NCI-H526 treated with DMSO at 0.1 percent for 48 hours (cell line): ENCODE measurements at regions not wholly inside any gene's neighbourhood (a gene's known extent, or its start where the extent isn't known, plus 50 kb on each side); places are given as distances from the start of the nearest gene placed in this dataset.
A peak's percentile ranks its signal among the peaks of the same experiment; 100 is the strongest.
"Not testable (repeated sequence)": the region's sequence is repeated elsewhere in the genome, so short reads cannot be mapped to it uniquely, and the experiment has no call there.

Source experiments
- DNase-seq: peaks from one replicate; lab custom pipeline; 2025; lab: John Stamatoyannopoulos, UW

DNA sequence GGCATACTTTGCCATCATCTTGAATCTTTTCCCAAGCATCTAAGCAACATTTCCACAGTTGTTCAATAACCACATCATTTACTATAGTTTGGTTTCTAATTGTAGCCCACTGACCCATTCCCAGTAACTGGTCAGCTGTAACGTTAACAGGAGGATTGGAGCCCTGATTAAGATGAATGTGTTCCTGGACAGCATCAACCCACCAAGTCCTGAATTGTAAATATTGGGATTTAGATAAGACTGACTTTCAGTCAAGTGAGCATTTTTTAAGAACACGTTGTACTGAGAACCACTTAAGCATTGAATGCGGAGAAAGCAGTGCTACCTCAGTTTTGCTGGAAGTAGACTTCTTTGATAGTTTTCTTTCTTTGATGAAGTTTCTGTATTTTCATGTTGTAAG, 53.3 kb upstream of the ARL4D start:
- DNase-seq = not testable (repeated sequence)

- no peak for DNase-seq
These were observed 54.1 kb upstream of the ARL4D start for GRCh38 chr17:43344685-43345084.

- no peak for DNase-seq
These were observed 56.3 kb upstream of the ARL4D start for GRCh38 chr17:43342589-43342890.

- DNase-seq = no peak
These were observed 56.8 kb upstream of the ARL4D start for GRCh38 chr17:43341715-43342588.

GRCh38 chr17:43338886-43339516, 59.8 kb upstream of the ARL4D start:
- peak; percentile 55 for DNase-seq

DNA sequence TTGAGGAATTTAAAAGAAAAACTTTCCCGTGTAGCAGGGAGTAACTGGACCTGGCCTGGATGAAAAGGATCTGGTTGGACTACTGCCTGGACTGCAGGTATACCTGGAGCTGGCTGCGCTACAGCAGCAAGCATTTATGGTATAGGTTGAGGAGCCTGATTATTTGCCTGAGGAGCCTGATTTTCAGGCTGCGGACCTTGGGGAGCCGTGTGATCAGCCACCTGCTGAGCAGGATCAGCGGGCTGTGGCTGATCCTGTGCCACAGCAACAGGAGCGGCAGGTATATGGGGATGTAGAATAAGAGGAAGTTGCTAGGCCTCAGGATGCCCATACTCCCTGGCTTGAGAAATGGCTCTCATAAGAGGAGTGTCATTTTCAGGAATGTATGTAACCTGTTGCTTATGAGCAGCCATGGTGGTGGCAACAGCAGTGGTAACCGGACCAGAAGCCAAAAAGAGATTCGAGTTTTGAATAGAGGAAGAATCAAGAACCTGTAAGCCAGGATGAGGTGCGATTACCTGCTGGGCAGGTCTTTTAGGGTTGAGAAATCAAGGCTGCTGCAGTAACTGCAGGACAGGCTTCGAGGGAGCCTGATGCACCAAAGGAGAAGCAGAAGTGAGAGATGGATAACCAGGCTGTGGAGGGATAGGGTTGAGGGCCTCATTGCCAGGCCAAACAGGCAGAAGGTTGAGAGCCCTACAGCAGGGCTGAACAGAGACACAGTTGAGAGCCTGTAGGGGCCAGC, 60.9 kb upstream of the ARL4D start:
- no peak for DNase-seq

- DNase-seq = no peak
These were observed 63.9 kb upstream of the ARL4D start for GRCh38 chr17:43334738-43335402.

GRCh38 chr17:43333433-43333943, 65.3 kb upstream of the ARL4D start:
- no peak for DNase-seq

- DNase-seq = no peak
These were observed 66.6 kb upstream of the ARL4D start for GRCh38 chr17:43332230-43332629.

DNA sequence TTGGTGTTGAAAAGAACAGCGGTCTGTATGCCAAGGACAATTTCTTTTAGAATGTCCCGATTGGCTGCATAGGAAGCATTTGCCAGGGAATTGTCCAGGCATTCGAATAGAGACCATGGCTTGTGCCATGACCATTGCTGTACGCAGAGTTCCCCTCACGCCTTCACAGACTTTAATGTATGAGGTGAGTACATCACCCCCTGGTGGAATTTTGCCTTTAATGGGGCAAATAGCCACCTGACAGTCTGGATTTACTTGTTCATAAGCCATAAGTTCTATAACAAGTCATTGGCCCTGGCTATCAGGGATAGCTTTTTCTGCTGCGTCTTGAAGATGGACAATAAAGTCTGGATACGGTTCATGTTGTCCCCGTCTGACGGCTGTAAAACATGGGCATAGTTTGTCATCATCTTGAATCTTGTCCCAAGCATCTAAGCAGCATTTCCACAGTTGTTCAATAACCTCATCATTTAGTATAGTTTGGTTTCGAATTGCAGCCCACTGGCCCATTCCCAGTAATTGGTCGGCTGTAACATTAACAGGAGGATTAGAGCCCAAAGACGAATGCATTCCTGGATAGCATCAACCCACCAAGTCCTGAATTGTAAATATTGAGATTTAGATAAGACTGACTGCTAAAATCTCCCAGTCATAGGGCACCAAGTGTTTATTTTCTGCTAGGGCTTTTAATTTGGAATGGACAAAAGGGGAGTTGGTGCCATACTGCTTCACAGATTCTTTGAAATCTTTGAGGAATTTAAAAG, 67.7 kb upstream of the ARL4D start:
- no peak for DNase-seq

- DNase-seq = no peak
These were observed 69.6 kb upstream of the ARL4D start for GRCh38 chr17:43329183-43329582.

- DNase-seq = no peak
These were observed 70.1 kb upstream of the ARL4D start for GRCh38 chr17:43328650-43329049.

- DNase-seq = no peak
These were observed 70.9 kb upstream of the ARL4D start for GRCh38 chr17:43327834-43328420.

DNA sequence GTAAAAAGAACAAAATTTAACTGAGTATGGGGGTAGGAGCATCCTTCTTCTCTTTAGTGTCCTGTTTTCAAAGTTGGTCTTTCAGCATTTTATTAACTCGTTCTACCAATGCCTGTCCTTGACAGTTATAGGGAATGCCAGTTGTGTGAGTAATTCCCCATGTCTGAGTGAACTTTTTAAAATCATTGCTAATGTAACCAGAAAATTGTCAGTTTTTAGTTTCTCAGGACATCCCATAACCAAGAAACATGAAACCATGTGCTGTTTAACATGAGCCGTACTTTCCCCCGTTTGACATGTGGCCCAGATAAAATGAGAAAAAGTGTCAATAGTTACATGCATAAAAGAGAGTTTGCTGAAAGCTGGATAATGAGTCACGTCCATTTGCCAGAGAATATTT, 71.4 kb upstream of the ARL4D start:
- no peak for DNase-seq

DNA sequence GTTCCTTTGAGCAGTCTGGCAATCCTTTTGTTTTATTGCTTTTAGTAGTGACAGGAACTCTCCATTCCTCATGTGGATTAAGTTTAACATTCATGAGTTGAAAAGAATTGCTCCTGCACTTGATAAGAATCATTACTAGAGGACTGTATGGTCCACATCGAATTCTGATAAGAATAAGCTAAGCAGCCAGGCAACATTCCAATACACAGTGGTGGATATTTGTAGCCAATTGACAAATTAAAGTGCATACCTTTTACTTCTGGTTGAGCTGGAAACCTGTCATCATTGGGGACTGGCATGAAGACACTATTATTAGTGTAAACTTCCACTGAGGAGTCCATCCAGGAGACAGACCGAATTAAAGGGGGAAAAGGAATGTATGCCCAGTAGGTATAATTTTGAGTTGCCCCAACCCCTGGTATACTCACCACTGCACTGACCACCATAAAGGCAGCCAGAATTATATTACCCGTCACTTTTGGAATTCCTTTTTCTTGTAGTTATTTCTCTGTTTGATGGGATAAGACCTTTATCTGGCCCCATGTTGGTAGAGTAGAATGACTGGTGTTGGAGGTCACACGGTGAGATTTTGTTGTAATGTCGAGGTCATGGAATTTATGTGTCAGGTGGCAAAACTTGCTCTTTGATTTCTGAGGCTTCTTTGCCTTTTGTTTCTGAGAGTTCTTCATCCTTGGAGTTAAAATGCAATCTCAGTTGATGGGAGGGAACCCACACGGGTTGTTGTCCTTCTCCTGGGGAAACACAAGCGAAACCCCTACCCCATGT, 72.1 kb upstream of the ARL4D start:
- DNase-seq = no peak

GRCh38 chr17:43324205-43324893, 74.4 kb upstream of the ARL4D start:
- DNase-seq = no peak

DNA sequence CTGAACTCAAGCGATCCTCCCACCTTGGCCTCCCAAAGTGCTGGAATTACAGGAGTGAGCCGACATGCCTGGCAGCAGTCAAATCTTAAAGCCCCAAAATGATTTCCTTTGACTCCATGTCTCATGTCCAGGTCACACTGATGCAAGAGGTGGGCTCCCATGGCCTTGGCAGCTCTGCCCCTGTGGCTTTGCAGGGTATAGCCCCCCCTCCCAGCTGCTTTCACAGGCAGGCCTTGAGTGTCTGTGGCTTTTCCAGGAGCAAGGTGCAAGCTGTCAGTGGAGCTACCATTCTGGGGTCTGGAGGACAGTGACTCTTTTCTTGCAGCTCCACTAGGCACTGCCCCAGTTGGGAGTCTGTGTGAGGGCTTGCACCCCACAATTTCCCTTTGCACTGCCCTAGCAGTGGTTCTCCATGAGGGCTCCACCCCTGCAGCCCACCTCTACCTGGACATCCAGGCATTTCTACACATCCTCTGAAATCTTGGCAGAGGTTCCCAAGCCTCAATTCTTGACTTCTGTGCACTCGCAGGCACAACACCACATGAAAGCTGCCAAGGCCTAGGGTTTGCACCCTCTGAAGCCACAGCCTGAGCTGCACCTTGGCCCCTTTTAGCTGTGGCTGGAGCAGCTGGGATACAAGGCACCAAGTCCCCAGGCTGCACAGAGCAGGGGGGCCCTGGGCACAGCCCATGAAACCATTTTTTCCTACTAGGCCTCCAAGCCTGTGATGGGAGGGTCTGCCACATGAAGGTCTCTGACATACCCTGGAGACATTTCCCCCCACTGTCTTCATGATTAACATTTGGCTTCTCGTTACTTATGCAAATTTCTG, 79.3 kb upstream of the ARL4D start:
- DNase-seq = no peak

- no peak for DNase-seq
These were observed 82.2 kb upstream of the ARL4D start for GRCh38 chr17:43316522-43317142.
